Ovary (tissue), 7 donors: ENCODE measurements at regions not wholly inside any gene's neighbourhood (a gene's known extent, or its start where the extent isn't known, plus 50 kb on each side); places are given as distances from the start of the nearest gene placed in this dataset.

Source experiments
- DNase-seq, 5 donors: peaks; one replicate each; pipeline ENCODE4 v3.0.0-alpha.2; 2019 to 2020
- H3K27ac ChIP-seq, 2 donors: fragments of 200-600 bp; one replicate each; pipeline versions ENCODE4 v1.5.1 to v1.8.0; 2019 to 2022
- H3K27me3 ChIP-seq: fragments of 200-600 bp; one replicate; pipeline ENCODE4 v1.8.0; 2022
- H3K36me3 ChIP-seq: fragments of 200-600 bp; sonication (generic); one replicate; pipeline ENCODE4 v1.5.1; 2019
- H3K4me1 ChIP-seq: one replicate; pipeline ENCODE4 v1.8.1; 2013; ENCODE audit warnings: mild to moderate bottlenecking, moderate library complexity; ENCODE audit not compliant: insufficient read depth
- H3K4me3 ChIP-seq: fragments of 200-600 bp; sonication (generic); one replicate; pipeline ENCODE4 v1.5.1; 2017
- H3K9me3 ChIP-seq, 2 donors: fragments of 200-600 bp in 1 of 2; sonication (generic) in 1 of 2; one replicate each; pipeline versions ENCODE4 v1.5.1 to v1.8.1; 2013 to 2019; ENCODE audit warnings: mild to moderate bottlenecking in 1 of 2, moderate library complexity in 1 of 2
- CTCF ChIP-seq, 3 donors: fragments of 450-650 bp in 2 of 3; fragments of 200-600 bp in 1 of 3; IDR thresholded peaks; one replicate each; pipeline versions ENCODE4 v1.5.1 to v1.8.0; 2016 to 2022; ENCODE audit warnings: antibody characterized with exemption in 3 of 3, mild to moderate bottlenecking in 1 of 3
- EP300 ChIP-seq: sonication (generic); formaldehyde crosslinking; IDR thresholded peaks from one replicate; pipeline ENCODE4 v1.6.1; 2017; ENCODE audit warnings: antibody characterized with exemption
- POLR2A ChIP-seq: fragments of 450-650 bp; IDR thresholded peaks from one replicate; pipeline ENCODE4 v1.6.1; 2017; ENCODE audit warnings: antibody characterized with exemption, mild to moderate bottlenecking, moderate library complexity
- WGBS, 3 donors: extraction: QIAGEN DNeasy Blood & Tissue Kit in 1 of 3; methylation state at CpG; one replicate each; pipeline versions ENCODE4 v1.1.5 to v1.1.7; 2013 to 2017; 5-methylcytosine and 5-hydroxymethylcytosine counted together
- intact Hi-C, 4 donors: fragments of 100-400 bp; cut with DNase I; formaldehyde crosslinking; loops; one replicate each; pipeline versions ENCODE4 v1.11.0 to v1.15.1; 2022 to 2023
- donor health status: DM: no; HTN: no; CAD: no; lungs with moderate emphysema.
- donor health status: DM: no; HTN: no; CAD: no.
- donor health status: Bipolar disorder and iron deficiency.
- donor health status: DM: no; HTN: no; CAD: no.
- donor health status: DM: yes; HTN: yes; CAD: no.

- intact Hi-C loops, result no loop called here
- TF ChIP-seq EP300 (no peak), CTCF (IDR thresholded peaks at IDR 0.05) (no peak), POLR2A (no peak)
- Histone ChIP-seq H3K4me1 (peaks cover 1% of the 10 kb centered on the region), H3K27ac (no peak overlapping the region), H3K9me3 (no peaks in the 10 kb centered on the region), H3K27me3 (no peaks in the 10 kb centered on the region), H3K36me3 (no peaks in the 10 kb centered on the region), H3K4me3 (no peak overlapping the region)
- 53 to 64% (median 55%) methylated on average over 4 of the region's 4 CpGs for WGBS, 3 donors
- no peak for DNase-seq
Observed at GRCh38 chr18:64271246-64271645, 122.4 kb upstream of the LINC00305 start.

GRCh38 chr18:64270608-64271007, 121.7 kb upstream of the LINC00305 start:
- no peak for TF ChIP-seq EP300
- no peak for TF ChIP-seq CTCF (IDR thresholded peaks at IDR 0.05)
- no peak for TF ChIP-seq POLR2A
- Histone ChIP-seq H3K4me3 (no peak overlapping the region), H3K4me1 (peaks cover 1% of the 10 kb centered on the region), H3K27ac (no peak overlapping the region), H3K36me3 (no peaks in the 10 kb centered on the region), H3K27me3 (no peaks in the 10 kb centered on the region), H3K9me3 (no peaks in the 10 kb centered on the region)
- intact Hi-C loops, result no loop called here
- 89 to 99% (median 91%) methylated on average over 1 of the region's 1 CpG for WGBS, 3 donors
- no peak for DNase-seq

GRCh38 chr18:64270121-64270520, 121.2 kb upstream of the LINC00305 start:
- intact Hi-C loops, result no loop called here
- Histone ChIP-seq H3K9me3 (no peaks in the 10 kb centered on the region), H3K4me1 (peaks cover under 1% of the 10 kb centered on the region), H3K36me3 (no peaks in the 10 kb centered on the region), H3K27ac (no peak overlapping the region), H3K4me3 (no peak overlapping the region), H3K27me3 (no peaks in the 10 kb centered on the region)
- TF ChIP-seq POLR2A, result no peak
- no peak for TF ChIP-seq EP300
- no peak for DNase-seq
- 82 to 85% (median 84%) methylated on average over 3 of the region's 3 CpGs for WGBS, 3 donors

GRCh38 chr18:64264171-64264570, 115.3 kb upstream of the LINC00305 start:
- Histone ChIP-seq H3K4me1 (no peaks in the 10 kb centered on the region), H3K36me3 (no peaks in the 10 kb centered on the region), H3K27ac (no peak overlapping the region), H3K9me3 (no peaks in the 10 kb centered on the region), H3K27me3 (no peaks in the 10 kb centered on the region), H3K4me3 (no peak overlapping the region)
- intact Hi-C loops, result no loop called here
- TF ChIP-seq EP300 (no peak), CTCF (IDR thresholded peaks at IDR 0.05) (no peak), POLR2A (no peak)
- WGBS, 3 donors, result 46 to 62% (median 56%) methylated on average over 2 of the region's 2 CpGs
- no peak for DNase-seq

- Histone ChIP-seq H3K27me3 (no peaks in the 10 kb centered on the region), H3K4me3 (no peak overlapping the region), H3K9me3 (no peaks in the 10 kb centered on the region), H3K4me1 (no peaks in the 10 kb centered on the region), H3K27ac (no peak overlapping the region), H3K36me3 (no peaks in the 10 kb centered on the region)
- intact Hi-C loops, result no loop called here
- WGBS, 3 donors, result 69 to 98% (median 71%) methylated on average over 2 of the region's 2 CpGs
- DNase-seq, result no peak
- TF ChIP-seq POLR2A (no peak), EP300 (no peak), CTCF (IDR thresholded peaks at IDR 0.05) (no peak)
Observed at GRCh38 chr18:64260810-64261209, 111.9 kb upstream of the LINC00305 start.
